Bronchial epithelial cell (primary cell): ENCODE measurements at regions not wholly inside any gene's neighbourhood (a gene's known extent, or its start where the extent isn't known, plus 50 kb on each side); places are given as distances from the start of the nearest gene placed in this dataset.
"Not testable (repeated sequence)": the region's sequence is repeated elsewhere in the genome, so short reads cannot be mapped to it uniquely, and the experiment has no call there.

Source experiments
- DNase-seq: peaks from one replicate; pipeline ENCODE4 v3.0.0-alpha.2; 2010; ENCODE audit warnings: low read depth
- FAIRE-seq: peaks from 2 replicates; lab custom pipeline; 2011; peaks lifted over from hg19 to GRCh38; lab: Jason Lieb, UNC
- H3K27me3 ChIP-seq: 2 replicates; pipeline ENCODE4 v1.5.1; 2011; ENCODE audit warnings: low read length; ENCODE audit not compliant: control insufficient read depth, insufficient read depth
- H3K36me3 ChIP-seq: 2 replicates; pipeline ENCODE4 v1.5.1; 2011; ENCODE audit warnings: low read length; ENCODE audit not compliant: control insufficient read depth, insufficient read depth
- H3K4me3 ChIP-seq: 2 replicates; pipeline ENCODE4 v1.5.1; 2011; ENCODE audit warnings: mild to moderate bottlenecking, low read depth, low read length, control low read depth
- TF ChIP-seq, protein P1 (sequence below): IDR thresholded peaks from 2 replicates; pipeline ENCODE4 v1.5.1; 2011; ENCODE audit warnings: mild to moderate bottlenecking, moderate library complexity, low read length, control low read depth, inconsistent platforms; ENCODE audit not compliant: insufficient read depth, severe bottlenecking

DNA sequence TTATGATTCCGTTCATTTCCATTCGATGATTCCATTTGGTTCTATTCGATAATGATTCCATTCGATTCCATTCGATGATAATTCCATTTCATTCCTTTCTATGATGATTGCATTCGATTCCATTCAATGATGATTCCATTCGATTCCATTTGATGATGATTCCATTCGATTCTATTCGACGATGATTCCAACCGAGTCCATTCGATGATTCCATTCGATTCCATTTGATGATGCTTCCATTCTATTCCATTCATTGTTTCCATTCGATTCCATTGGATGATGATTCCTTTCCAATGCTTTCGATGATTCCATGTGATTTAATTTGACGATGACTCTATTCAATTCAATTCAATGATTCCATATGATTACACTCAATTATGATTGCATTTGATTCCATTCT is 1093.5 kb downstream of the RPIA start:
- TF ChIP-seq, protein P1, sequence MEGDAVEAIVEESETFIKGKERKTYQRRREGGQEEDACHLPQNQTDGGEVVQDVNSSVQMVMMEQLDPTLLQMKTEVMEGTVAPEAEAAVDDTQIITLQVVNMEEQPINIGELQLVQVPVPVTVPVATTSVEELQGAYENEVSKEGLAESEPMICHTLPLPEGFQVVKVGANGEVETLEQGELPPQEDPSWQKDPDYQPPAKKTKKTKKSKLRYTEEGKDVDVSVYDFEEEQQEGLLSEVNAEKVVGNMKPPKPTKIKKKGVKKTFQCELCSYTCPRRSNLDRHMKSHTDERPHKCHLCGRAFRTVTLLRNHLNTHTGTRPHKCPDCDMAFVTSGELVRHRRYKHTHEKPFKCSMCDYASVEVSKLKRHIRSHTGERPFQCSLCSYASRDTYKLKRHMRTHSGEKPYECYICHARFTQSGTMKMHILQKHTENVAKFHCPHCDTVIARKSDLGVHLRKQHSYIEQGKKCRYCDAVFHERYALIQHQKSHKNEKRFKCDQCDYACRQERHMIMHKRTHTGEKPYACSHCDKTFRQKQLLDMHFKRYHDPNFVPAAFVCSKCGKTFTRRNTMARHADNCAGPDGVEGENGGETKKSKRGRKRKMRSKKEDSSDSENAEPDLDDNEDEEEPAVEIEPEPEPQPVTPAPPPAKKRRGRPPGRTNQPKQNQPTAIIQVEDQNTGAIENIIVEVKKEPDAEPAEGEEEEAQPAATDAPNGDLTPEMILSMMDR, result no peak
- Histone ChIP-seq H3K27me3 (no peaks in the 10 kb centered on the region), H3K4me3 (no peak overlapping the region), H3K36me3 (no peaks in the 10 kb centered on the region)
- no peak for FAIRE-seq
- DNase-seq, result no peak

DNA sequence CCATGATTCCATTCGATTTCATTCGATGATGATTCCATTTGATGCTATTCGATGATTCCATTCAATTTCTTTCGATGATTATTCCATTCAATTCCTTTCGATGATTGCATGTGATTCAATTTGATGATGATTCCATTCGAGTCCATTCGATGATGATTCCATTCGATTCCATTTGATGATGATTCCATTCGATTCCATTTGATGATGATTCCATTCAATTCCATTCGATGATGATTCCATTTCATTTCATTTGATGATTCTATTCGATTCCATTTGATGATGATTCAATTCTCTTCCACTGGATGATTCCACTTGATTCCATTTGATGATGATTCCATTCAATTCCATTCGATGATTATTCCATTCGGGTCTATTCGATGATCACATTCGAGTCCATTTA is 1094.1 kb downstream of the RPIA start:
- DNase-seq, H3K4me3 ChIP-seq, FAIRE-seq: not testable (repeated sequence)

DNA sequence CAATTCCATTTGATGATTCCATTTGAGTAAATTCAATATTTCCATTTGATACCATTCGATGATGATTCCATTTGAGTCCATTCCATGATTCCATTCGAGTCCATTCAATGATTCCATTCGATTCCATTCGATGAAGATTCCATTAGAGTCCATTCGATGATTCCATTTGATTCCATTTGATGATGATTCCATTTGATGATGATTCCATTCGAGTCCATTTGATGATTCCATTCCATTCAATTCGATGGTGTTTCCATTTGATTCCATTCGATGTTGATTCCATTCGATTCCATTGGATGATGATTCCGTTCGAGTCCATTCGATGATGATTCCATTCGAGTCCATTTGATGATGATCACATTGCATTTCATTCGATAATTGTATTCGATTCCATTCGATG is 1095.2 kb downstream of the RPIA start:
- H3K27me3 ChIP-seq, H3K36me3 ChIP-seq, FAIRE-seq, DNase-seq, H3K4me3 ChIP-seq: not testable (repeated sequence)

More for the DNA sequence above, 1094.1 kb downstream of the RPIA start:
- not testable (repeated sequence) for H3K36me3 ChIP-seq, H3K27me3 ChIP-seq

DNA sequence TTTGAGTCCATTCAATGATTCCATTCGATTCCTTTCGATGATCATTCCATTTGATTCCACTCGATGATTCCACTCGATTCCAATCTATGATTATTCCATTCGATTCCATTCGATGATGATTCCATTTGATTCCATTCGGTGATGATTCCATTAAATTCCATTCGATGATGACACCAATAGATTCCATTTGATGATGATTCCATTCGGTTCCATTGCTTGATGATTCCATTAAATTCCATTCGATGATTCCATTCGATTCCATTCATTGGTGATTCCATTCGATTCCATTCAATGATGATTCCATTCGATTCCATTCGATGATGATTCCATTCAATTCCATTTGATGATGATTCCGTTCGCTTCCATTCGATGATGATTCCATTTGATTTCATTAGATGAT is 1104.1 kb downstream of the RPIA start:
- not testable (repeated sequence) for H3K27me3 ChIP-seq, DNase-seq, H3K4me3 ChIP-seq, H3K36me3 ChIP-seq, FAIRE-seq

DNA sequence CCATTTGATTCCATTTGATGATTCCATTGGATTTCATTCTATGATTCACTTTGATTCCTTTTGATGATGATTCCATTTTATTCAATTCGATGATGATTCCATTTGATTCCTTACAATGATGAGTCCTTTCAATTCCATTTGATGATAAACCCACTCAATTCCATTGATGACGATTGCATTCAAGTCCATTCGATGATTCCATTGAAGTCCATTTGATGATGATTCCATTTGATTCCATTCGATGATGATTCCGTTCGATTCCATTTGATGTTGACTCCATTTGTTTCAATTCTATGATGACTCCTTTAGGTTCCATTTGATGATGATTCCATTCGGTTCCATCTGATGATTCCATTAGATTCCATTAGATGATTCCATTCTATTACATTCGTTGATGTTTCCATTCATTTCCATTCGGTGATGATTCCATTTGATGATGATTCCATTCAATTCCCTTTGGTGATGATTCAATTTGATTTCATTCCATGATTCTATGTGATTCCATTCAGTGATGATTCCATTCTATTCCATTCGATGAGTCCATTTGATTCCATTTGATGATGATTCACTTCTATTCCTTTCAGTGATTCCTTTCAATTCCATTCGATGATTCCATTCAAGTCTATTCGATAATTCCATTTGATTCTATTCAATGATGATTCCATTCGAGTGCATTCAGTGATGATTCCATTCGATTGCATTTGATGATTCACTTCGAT is 1106.0 kb downstream of the RPIA start:
- TF ChIP-seq, protein P1, result no peak
- Histone ChIP-seq H3K4me3 (no peak overlapping the region), H3K36me3 (no peaks in the 10 kb centered on the region), H3K27me3 (no peaks in the 10 kb centered on the region)
- FAIRE-seq (no peak), DNase-seq (no peak)

DNA sequence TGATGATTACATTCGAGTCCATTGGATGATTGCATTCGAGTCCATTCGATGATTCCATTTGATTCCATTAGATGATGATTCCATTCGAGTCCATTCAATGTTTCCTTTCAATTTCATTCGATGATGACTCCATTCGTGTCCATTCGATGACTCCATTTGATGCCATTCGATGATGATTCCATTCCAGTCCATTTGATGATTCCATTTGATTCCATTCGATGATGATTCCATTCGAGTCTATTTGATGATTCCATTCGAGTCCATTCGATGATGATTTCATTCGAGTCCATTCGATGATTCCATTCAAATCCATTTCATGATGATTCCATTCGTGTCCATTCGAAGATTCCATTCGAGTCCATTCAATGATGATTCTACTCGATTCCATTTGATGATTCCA is 1109.7 kb downstream of the RPIA start:
- not testable (repeated sequence) for FAIRE-seq, H3K4me3 ChIP-seq, H3K36me3 ChIP-seq, DNase-seq, H3K27me3 ChIP-seq

DNA sequence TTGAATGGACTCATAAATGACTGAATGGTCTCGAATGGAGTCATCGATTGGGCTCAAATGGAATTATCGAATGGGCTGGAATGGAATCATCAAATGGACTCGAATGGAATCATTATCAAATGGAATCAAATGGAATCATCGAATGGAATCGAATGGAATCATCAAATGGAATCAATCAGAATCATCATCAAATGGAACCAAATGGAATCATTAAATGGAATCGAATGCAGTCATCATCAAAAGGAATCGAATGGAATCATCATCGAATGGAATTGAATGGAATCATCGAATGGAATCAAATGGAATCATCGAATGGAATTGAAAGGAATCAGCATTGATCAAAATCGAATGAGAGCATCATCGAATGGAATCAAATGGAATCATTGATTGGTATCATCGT is 1114.9 kb downstream of the RPIA start:
- FAIRE-seq, H3K27me3 ChIP-seq, H3K4me3 ChIP-seq, DNase-seq, H3K36me3 ChIP-seq: not testable (repeated sequence)

DNA sequence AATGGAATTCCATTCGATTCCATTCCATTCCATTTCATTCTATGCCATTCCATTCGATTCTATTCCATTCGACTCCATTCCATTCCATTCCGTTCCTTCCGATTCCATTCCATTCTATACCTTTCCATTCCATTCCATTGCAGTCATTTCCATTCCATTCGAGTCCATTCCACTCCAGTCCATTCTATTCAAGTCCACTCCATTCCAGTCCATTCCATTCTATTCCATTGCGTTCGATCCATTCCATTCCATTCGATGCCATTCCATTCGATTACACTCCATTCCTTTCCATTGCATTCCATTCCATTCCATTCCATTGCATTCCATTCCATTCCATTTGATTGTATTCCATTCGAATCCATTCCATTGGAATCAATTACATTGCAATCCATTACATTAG is 1119.8 kb downstream of the RPIA start:
- FAIRE-seq, result no peak
- no peak overlapping the region for H3K4me3 ChIP-seq
- TF ChIP-seq, protein P1, result no peak
- no peak for DNase-seq
- no peaks in the 10 kb centered on the region for H3K27me3 ChIP-seq
- H3K36me3 ChIP-seq, result no peaks in the 10 kb centered on the region

DNA sequence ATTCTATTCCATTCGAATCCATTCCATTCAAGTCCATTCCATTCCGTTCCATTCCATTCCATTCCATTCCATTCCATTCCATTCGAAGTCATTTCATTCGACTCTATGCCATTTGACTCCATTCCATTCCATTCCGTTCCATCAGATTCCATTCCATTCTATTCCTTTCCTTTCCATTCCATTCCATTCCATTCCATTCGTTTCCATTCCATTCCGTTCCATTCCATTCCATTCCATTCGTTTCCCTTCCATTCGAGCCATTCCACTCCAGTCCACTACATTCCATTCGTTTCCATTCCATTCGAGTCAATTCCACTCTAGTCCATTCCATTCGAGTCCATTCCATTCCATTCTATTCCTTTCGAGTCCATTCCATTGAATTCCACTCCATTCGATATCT is 1120.4 kb downstream of the RPIA start:
- not testable (repeated sequence) for FAIRE-seq, H3K4me3 ChIP-seq, H3K27me3 ChIP-seq, DNase-seq, H3K36me3 ChIP-seq

DNA sequence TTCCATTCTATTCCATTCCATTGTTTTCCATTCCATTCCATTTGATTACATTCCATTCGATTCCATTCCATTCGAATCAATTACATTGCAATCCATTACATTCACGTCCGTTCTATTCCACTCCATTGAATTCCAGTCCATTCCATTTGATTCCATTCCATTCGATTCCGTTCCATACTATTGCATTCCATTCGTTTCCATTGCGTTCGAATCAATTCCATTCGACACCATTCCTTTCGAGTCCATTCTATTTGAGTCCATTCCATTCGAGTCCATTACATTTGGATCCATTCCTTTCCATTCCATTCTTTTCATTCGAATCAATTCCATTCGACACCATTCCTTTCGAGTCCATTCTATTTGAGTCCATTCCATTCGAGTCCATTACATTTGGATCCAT is 1122.9 kb downstream of the RPIA start:
- FAIRE-seq, result not testable (repeated sequence)

More for the DNA sequence above, 1122.9 kb downstream of the RPIA start:
- H3K4me3 ChIP-seq, H3K36me3 ChIP-seq, H3K27me3 ChIP-seq, DNase-seq: not testable (repeated sequence)
